ENCODE measurements at regions not wholly inside any gene's neighbourhood (a gene's known extent, or its start where the extent isn't known, plus 50 kb on each side); places are given as distances from the start of the nearest gene placed in this dataset.
"Not testable (repeated sequence)": the region's sequence is repeated elsewhere in the genome, so short reads cannot be mapped to it uniquely, and the experiment has no call there.

- peaks cover 20% of the 10 kb centered on the region for H3K4me1 Mint-ChIP-seq (ENCODE audit: low read depth)
- no peaks in the 10 kb centered on the region for H3K27me3 Mint-ChIP-seq
- H3K36me3 Mint-ChIP-seq, result peaks cover 2% of the 10 kb centered on the region
- H3K27ac Mint-ChIP-seq, result peak overlapping the region; percentile 55
- peaks cover 10% of the 10 kb centered on the region for H3K9me3 Mint-ChIP-seq (ENCODE audit: low read depth)
- peak overlapping the region; percentile 6 for H3K4me3 Mint-ChIP-seq
Observed at GRCh38 chr7:115230882-115231571, 309.1 kb downstream of the MDFIC start.

GRCh38 chr7:115229401-115230105, 307.7 kb downstream of the MDFIC start:
- no peak overlapping the region for H3K27ac Mint-ChIP-seq
- no peak overlapping the region for H3K4me3 Mint-ChIP-seq
- H3K4me1 Mint-ChIP-seq (ENCODE audit: low read depth), result peaks cover 20% of the 10 kb centered on the region
- H3K27me3 Mint-ChIP-seq, result peaks cover 1% of the 10 kb centered on the region
- no peaks in the 10 kb centered on the region for H3K36me3 Mint-ChIP-seq
- no peaks in the 10 kb centered on the region for H3K9me3 Mint-ChIP-seq (ENCODE audit: low read depth)

- Mint-ChIP-seq H3K27me3 (peaks cover 1% of the 10 kb centered on the region), H3K4me1 (ENCODE audit: low read depth) (peaks cover 20% of the 10 kb centered on the region), H3K4me3 (no peak overlapping the region), H3K9me3 (ENCODE audit: low read depth) (no peaks in the 10 kb centered on the region), H3K27ac (no peak overlapping the region), H3K36me3 (no peaks in the 10 kb centered on the region)
Observed at GRCh38 chr7:115227473-115228235, 305.8 kb downstream of the MDFIC start.

GRCh38 chr7:115226410-115226809, 304.5 kb downstream of the MDFIC start:
- Mint-ChIP-seq H3K9me3 (ENCODE audit: low read depth) (no peaks in the 10 kb centered on the region), H3K27me3 (peaks cover 1% of the 10 kb centered on the region), H3K4me1 (ENCODE audit: low read depth) (peaks cover 19% of the 10 kb centered on the region), H3K36me3 (no peaks in the 10 kb centered on the region), H3K4me3 (no peak overlapping the region), H3K27ac (no peak overlapping the region)

GRCh38 chr7:115224922-115225321, 303.0 kb downstream of the MDFIC start:
- Mint-ChIP-seq H3K4me3 (no peak overlapping the region), H3K27ac (no peak overlapping the region), H3K36me3 (no peaks in the 10 kb centered on the region), H3K9me3 (ENCODE audit: low read depth) (no peaks in the 10 kb centered on the region), H3K4me1 (ENCODE audit: low read depth) (peaks cover 8% of the 10 kb centered on the region), H3K27me3 (peaks cover 1% of the 10 kb centered on the region)

GRCh38 chr7:115223959-115224358, 302.1 kb downstream of the MDFIC start:
- no peak overlapping the region for H3K27ac Mint-ChIP-seq

GRCh38 chr7:115221456-115221855, 299.6 kb downstream of the MDFIC start:
- Mint-ChIP-seq H3K27me3 (peaks cover 1% of the 10 kb centered on the region), H3K4me1 (ENCODE audit: low read depth) (peaks cover 7% of the 10 kb centered on the region), H3K9me3 (ENCODE audit: low read depth) (no peaks in the 10 kb centered on the region), H3K36me3 (no peaks in the 10 kb centered on the region), H3K4me3 (no peak overlapping the region), H3K27ac (no peak overlapping the region)

More at GRCh38 chr7:115223959-115224358, 302.1 kb downstream of the MDFIC start:
- peaks cover under 1% of the 10 kb centered on the region for H3K4me1 Mint-ChIP-seq (ENCODE audit: low read depth)
- no peaks in the 10 kb centered on the region for H3K36me3 Mint-ChIP-seq
- H3K9me3 Mint-ChIP-seq (ENCODE audit: low read depth), result no peaks in the 10 kb centered on the region
- H3K4me3 Mint-ChIP-seq, result no peak overlapping the region
- H3K27me3 Mint-ChIP-seq, result peaks cover 1% of the 10 kb centered on the region

- Mint-ChIP-seq H3K27ac (no peak overlapping the region), H3K9me3 (ENCODE audit: low read depth) (no peaks in the 10 kb centered on the region), H3K4me1 (ENCODE audit: low read depth) (peaks cover 9% of the 10 kb centered on the region)
Observed at GRCh38 chr7:115218076-115218475, 296.2 kb downstream of the MDFIC start.

GRCh38 chr7:115217373-115217772, 295.5 kb downstream of the MDFIC start:
- H3K27ac Mint-ChIP-seq, result no peak overlapping the region
- H3K27me3 Mint-ChIP-seq, result peaks cover 2% of the 10 kb centered on the region
- no peaks in the 10 kb centered on the region for H3K9me3 Mint-ChIP-seq (ENCODE audit: low read depth)
- no peaks in the 10 kb centered on the region for H3K36me3 Mint-ChIP-seq
- H3K4me1 Mint-ChIP-seq (ENCODE audit: low read depth), result peaks cover 9% of the 10 kb centered on the region
- H3K4me3 Mint-ChIP-seq, result no peak overlapping the region

More at GRCh38 chr7:115218076-115218475, 296.2 kb downstream of the MDFIC start:
- Mint-ChIP-seq H3K27me3 (no peaks in the 10 kb centered on the region), H3K4me3 (no peak overlapping the region), H3K36me3 (no peaks in the 10 kb centered on the region)

GRCh38 chr7:115216652-115217051, 294.8 kb downstream of the MDFIC start:
- Mint-ChIP-seq H3K4me1 (ENCODE audit: low read depth) (peaks cover 9% of the 10 kb centered on the region), H3K4me3 (no peak overlapping the region), H3K27ac (no peak overlapping the region), H3K9me3 (ENCODE audit: low read depth) (no peaks in the 10 kb centered on the region), H3K27me3 (peaks cover 5% of the 10 kb centered on the region), H3K36me3 (no peaks in the 10 kb centered on the region)

- peaks cover 6% of the 10 kb centered on the region for H3K9me3 Mint-ChIP-seq (ENCODE audit: low read depth)
- peaks cover 5% of the 10 kb centered on the region for H3K27me3 Mint-ChIP-seq
- H3K4me1 Mint-ChIP-seq (ENCODE audit: low read depth), result no peaks in the 10 kb centered on the region
- H3K27ac Mint-ChIP-seq, result no peak overlapping the region
- H3K4me3 Mint-ChIP-seq, result no peak overlapping the region
- H3K36me3 Mint-ChIP-seq, result peaks cover 7% of the 10 kb centered on the region
Observed at GRCh38 chr7:115211171-115211570, 289.3 kb downstream of the MDFIC start.

- Mint-ChIP-seq H3K27ac (no peak overlapping the region), H3K9me3 (ENCODE audit: low read depth) (peaks cover 12% of the 10 kb centered on the region), H3K4me1 (ENCODE audit: low read depth) (no peaks in the 10 kb centered on the region), H3K27me3 (peaks cover 5% of the 10 kb centered on the region), H3K36me3 (peaks cover 9% of the 10 kb centered on the region), H3K4me3 (no peak overlapping the region)
Observed at GRCh38 chr7:115210552-115210951, 288.7 kb downstream of the MDFIC start.

GRCh38 chr7:115208710-115209560, 287.0 kb downstream of the MDFIC start:
- Mint-ChIP-seq H3K4me3 (no peak overlapping the region), H3K4me1 (ENCODE audit: low read depth) (no peaks in the 10 kb centered on the region), H3K9me3 (ENCODE audit: low read depth) (peaks cover 17% of the 10 kb centered on the region), H3K27ac (no peak overlapping the region), H3K27me3 (peaks cover 5% of the 10 kb centered on the region), H3K36me3 (peaks cover 9% of the 10 kb centered on the region)

GRCh38 chr7:115206374-115206773, 284.5 kb downstream of the MDFIC start:
- H3K4me3 Mint-ChIP-seq; H3K27me3 Mint-ChIP-seq; H3K27ac Mint-ChIP-seq; H3K4me1 Mint-ChIP-seq (ENCODE audit: low read depth); H3K36me3 Mint-ChIP-seq: not testable (repeated sequence)
- H3K9me3 Mint-ChIP-seq (ENCODE audit: low read depth), result peaks cover 17% of the 10 kb centered on the region

Measured in activated naive CD8-positive, alpha-beta T cell (primary cell).